GM23338 (cell line): ENCODE measurements at regions not wholly inside any gene's neighbourhood (a gene's known extent, or its start where the extent isn't known, plus 50 kb on each side); places are given as distances from the start of the nearest gene placed in this dataset.

Source experiments
- EZH2 ChIP-seq: fragments of 200-600 bp; sonication (generic); IDR thresholded peaks from one replicate; pipeline ENCODE4 v1.8.0; 2017; ENCODE audit warnings: antibody characterized with exemption, mild to moderate bottlenecking, low read depth; ENCODE audit not compliant: unreplicated experiment
- EZH2phosphoT487 ChIP-seq: fragments of 200-600 bp; sonication (generic); IDR thresholded peaks from one replicate; pipeline ENCODE4 v1.8.1; 2018; ENCODE audit warnings: antibody characterized with exemption; ENCODE audit not compliant: unreplicated experiment
- POLR2AphosphoS5 ChIP-seq: IDR thresholded peaks from 2 replicates; pipeline ENCODE4 v1.6.1; 2016; ENCODE audit warnings: antibody characterized with exemption, low read depth
- TF ChIP-seq, protein P1 (sequence below), 2 experiments: fragments of 200-600 bp in 1 of 2; sonication (generic) in 1 of 2; conservative IDR thresholded peaks; 2 replicates each; pipeline versions ENCODE4 v1.5.1 to v1.6.1; 2016 to 2017; ENCODE audit warnings: antibody characterized with exemption in 2 of 2, low read depth in 2 of 2, mild to moderate bottlenecking in 2 of 2, moderate library complexity in 1 of 2

GRCh38 chr15:36499412-36500389 is 79.7 kb upstream of the CDIN1 start:
- TF ChIP-seq POLR2AphosphoS5 = no peak
- TF ChIP-seq, protein P1, sequence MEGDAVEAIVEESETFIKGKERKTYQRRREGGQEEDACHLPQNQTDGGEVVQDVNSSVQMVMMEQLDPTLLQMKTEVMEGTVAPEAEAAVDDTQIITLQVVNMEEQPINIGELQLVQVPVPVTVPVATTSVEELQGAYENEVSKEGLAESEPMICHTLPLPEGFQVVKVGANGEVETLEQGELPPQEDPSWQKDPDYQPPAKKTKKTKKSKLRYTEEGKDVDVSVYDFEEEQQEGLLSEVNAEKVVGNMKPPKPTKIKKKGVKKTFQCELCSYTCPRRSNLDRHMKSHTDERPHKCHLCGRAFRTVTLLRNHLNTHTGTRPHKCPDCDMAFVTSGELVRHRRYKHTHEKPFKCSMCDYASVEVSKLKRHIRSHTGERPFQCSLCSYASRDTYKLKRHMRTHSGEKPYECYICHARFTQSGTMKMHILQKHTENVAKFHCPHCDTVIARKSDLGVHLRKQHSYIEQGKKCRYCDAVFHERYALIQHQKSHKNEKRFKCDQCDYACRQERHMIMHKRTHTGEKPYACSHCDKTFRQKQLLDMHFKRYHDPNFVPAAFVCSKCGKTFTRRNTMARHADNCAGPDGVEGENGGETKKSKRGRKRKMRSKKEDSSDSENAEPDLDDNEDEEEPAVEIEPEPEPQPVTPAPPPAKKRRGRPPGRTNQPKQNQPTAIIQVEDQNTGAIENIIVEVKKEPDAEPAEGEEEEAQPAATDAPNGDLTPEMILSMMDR (conservative IDR thresholded peaks at IDR 0.05; ENCODE audit: low read depth in 2 of 2) = no peak
- TF ChIP-seq EZH2 = no peak
- no peak for TF ChIP-seq EZH2phosphoT487
